DMS53 treated with DMSO at 0.1 percent for 48 hours (cell line): ENCODE measurements at regions not wholly inside any gene's neighbourhood (a gene's known extent, or its start where the extent isn't known, plus 50 kb on each side); places are given as distances from the start of the nearest gene placed in this dataset.

Experiments used
- DNase-seq: peaks from one replicate; lab custom pipeline; 2025; ENCODE audit not compliant: unreplicated experiment; lab: John Stamatoyannopoulos, UW

DNA sequence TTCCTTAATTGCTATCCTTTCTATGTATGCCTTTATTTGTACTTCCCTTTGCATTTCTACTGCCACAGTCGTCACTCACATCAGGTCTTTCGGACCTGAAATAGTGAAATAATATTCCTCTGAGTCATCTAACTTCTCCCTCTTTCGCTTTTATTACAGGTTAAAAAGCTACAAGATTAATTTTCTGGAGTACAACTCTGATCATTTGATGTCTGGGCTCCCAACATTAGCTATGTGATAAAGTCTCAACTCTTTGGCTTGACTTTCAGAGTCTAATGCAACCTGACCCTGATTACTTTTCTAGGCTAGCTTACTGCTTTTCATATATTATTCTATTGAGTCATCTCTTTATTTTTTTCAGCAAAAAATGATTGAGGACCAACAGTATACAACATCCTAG lies 638.8 kb upstream of the WWC1 start:
- DNase-seq: no peak

DNA sequence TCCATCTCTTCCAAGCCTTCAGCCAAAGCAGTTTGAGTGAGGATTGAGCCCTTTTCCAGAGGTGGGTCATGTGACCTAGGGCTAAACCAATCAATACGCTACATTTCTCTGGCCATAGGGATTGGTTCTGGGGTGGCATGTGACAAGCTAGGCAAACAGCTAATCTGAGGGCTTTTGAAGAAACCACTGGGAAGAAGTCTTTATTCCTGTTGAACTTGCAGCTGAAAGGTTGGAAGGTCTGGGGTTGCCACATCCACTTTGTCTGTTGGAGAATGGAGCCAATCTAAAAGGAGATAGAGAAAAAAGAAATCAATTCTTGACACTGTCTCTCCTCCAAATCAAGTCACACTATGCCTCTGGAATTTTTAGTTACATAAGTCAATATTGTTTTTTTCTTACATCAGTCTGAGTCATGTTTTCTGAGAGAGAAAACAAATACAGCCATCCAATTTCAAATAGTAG lies 637.8 kb upstream of the WWC1 start:
- no peak for DNase-seq

DNA sequence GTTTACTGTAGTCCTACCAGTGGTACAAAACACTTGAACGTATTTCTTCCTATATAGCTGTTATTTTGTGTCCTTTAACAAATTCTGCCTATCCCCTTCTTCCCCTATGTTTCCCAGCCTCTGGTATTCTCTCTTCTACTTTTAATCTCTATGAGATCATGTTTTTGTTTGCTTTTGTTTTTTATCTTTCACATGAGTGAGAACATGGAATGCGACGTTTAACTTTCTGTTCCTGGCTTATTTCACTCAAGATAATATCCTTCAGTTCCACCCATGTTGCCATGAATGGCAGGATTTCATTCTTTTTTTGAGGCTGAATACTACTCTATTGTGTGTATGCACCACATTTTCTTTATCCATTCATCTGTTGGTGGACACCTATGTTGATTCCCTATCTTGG lies 634.4 kb upstream of the WWC1 start:
- DNase-seq: no peak

DNA sequence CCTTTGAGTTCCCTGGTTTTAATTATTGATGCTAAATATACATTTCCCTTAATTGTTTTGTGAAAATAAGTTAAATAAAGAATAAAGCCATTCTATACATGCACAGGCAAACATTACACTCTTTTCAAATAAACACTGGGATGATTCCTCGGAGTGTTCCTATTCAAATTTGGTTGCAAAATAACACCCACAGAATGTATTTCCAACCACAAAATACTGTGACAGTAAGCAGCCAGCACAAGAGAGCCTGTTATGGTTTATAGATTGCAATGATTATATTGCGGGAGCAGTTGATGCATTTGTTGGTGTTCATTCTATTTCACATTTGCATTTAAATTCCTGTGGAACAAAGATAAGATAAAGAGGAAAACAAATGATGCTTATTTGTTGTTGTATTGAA lies 632.6 kb upstream of the WWC1 start:
- no peak for DNase-seq

DNA sequence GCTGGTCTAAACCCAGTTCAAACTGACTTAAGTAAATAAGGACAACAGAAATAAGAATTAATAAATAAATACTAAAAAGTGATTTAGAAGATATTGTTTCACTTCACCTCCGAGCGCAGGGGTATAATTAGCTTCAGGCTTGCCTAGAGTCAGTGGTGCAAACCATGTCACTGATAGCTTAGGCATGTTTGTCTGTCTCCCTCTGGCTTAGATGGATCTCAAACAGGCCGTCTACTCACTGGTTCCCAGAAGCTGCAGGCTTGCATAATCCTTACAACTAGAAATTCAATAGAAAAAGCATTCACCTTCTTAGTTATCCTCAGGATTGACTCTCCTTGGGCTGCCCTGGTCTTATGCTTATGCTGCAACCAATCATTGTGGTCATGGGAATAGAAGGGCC lies 629.8 kb upstream of the WWC1 start:
- DNase-seq: no peak

DNA sequence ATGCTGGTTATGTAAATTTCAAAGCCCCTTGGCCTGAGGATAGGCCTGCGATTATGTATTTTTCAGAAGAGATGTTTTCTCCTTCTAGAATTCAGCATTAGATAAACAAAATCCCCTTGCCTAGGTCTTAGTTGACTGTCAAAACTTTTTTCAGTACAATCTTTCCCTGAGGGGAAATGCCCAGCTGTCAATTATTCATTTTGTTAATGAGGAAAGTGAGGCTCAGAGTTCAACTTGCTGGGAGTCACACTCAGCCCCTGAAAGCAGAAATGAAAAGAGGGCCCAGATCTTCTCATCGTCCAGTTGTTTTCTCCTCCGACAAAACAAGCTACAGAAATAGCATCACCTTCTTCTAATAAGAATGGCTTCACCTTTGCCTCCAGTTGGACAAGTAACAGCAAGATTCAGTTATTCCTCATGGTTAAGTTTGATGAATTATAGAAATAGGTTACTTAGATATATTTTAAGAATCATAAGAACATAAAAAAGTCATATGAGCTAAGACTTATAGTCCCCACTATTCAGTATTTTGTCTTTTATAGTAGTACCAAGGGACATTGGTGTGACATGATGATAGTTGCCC lies 627.1 kb upstream of the WWC1 start:
- DNase-seq: no peak

DNA sequence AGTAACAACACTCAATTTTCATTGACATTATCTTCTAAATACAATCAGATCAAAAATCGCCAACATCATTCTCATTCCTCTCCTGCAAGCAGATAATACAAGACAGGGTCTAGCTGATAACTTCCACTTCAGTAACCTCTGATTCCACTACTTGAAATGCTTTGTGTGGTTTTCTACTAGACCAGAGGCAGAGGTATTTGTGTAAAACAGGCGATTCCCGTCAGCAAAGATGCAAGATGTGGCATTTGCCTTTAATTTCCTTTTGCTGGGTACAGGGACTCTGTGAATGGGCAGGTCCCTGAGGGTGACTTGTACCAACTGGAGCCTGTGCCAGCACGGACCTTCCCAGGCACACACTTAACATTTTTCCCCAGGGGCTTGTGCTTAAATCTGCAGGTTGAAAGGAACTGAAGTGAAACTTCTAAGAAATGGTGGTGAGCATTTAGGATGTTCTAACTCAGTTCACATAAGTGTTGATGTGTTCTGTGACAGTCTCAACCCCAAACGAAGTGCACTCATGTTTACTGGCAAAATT lies 625.5 kb upstream of the WWC1 start:
- no peak for DNase-seq

DNA sequence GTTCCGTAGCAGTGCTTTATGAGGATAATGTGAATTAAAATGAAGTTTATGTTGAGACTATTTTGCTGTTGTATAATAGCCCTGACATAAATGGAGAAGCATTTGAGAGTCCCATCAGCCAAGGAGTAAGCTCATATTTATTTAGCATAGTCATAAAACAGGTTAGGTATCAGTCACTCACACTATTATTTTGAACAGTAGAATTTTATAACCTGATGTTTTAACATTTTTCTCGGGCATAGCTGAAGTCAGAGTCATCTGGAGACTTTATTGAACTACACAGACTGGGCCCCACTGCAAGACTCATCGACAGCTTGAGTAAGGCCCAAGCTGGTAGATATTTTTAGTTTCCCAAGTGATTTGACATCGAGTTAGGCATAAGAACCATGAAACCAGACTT lies 620.3 kb upstream of the WWC1 start:
- no peak for DNase-seq

DNA sequence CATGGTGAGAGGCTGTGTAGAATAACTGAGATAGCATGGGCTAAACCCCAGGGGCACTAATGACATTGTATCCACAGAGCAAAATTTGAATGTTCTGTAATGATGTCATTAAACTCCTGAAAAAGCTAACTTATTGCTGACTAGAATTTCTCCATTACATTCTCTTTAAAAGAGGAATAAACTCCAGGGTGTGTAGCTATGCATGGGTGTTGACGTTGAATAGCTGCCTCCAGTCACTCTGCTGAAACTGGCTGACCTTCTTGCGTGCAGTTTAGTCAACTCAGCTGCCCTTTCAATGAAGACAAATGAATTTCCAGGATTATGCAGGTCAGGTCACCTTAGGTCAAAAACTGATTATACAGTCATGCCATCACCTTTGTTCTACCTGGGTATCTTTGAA lies 617.5 kb upstream of the WWC1 start:
- no peak for DNase-seq

DNA sequence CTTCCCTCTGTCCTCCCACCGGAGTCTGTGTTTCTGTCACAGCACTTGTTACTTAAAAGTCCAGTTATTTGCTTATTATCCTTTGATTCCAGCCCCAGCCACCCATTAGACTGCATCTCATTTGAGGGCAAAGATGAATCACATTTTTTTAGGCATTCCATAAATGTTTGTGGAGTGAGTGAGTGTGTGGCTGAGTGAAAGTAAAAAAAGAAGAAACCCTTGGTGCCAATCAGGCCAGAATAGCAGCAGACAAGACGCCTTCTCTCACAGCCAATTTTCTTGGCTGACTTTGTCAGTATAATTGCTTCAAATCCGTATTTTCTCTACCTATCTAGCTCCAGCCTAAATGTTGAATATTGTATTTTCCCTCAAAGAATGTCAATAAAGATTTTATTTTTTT lies 613.0 kb upstream of the WWC1 start:
- no peak for DNase-seq

DNA sequence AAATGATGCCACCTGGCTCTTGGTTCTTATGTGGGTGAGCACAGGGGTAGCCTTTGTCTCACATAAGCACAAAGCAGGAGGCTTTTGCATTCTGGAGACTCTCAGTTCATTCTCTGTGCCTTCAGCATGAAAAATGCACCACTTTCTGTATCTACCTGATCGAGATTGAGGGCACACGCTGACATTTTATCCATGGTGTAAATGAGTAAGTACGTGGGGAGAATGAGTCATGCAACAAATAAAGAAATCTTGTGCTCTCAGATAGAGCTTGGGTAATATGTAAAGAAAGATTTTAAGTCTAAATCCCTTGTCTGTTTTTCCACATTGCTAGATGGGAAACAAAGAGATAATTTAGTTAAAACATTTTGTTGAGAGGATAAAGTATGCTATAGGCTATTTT lies 607.2 kb upstream of the WWC1 start:
- DNase-seq: no peak

DNA sequence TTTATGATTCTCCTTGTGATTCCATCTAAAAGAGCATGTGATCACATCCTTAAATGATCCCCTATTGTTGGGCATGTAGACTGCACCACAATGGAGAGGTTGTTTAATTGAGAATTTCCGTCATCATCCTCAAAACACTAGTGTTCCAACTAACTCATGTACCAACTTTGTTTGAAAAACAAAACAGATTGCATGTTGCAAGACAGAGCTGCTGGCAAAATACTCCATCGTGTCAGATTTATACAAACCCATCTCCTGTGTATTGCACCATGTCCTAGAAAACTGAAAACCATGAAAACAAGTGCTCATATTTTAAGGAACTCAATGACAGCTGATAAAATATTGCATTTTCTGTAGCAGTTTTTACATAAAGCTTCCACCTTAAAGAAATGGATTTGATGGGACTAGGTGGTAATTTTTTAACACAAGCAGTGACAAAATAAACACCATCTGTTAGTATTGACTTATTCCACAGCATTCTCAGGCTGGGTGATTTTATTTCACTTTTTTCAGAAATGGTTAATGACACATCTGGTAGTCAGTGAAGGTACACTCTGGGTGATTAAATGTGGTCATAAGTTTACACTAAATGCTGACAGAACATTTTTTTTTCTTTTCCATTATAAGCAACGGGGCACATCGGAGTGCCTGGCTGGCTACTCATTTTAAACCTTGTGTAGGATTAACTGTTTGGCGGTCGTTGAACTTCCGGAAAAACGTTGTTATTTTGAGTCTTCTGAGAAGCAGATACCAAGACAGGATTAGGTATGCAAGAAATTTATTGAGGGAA lies 602.9 kb upstream of the WWC1 start:
- no peak for DNase-seq

DNA sequence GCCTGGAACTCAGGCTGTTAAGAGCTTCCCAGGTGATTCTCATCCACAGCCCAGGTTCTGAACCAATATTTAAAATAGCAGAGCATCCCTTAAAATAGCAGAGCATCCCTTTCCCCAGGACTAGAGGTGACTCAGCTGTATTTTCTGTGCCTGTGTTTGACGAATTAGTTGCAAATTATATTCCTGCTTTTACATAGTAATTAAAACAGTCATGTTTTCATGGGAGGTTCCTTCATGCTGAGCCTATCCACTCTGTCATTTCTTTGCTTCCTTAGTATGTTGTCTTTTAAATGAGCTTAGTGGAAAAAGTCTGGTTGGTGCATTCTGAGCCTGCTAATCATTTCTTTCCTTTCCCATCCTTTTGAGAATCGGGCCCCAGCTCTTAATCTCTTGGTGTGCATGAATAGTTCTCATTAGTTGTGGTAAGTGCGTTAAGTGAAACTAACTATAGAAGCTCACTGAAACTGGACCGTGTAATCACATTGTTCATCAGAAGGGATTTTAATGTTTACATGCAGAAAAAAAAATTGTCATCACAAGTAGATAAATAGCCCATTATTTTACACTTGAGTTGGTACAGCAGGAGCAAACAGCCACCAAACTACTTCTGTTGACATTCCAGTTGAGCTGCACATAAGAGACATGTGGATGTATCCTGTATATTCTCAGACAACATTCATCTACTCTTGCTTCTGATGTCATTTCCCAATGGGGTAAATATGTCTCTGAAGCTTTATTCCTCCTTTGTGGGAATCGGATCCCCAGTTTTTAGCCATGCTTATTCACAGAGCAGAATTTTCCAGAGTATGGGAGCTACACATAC lies 596.9 kb upstream of the WWC1 start:
- DNase-seq: no peak

DNA sequence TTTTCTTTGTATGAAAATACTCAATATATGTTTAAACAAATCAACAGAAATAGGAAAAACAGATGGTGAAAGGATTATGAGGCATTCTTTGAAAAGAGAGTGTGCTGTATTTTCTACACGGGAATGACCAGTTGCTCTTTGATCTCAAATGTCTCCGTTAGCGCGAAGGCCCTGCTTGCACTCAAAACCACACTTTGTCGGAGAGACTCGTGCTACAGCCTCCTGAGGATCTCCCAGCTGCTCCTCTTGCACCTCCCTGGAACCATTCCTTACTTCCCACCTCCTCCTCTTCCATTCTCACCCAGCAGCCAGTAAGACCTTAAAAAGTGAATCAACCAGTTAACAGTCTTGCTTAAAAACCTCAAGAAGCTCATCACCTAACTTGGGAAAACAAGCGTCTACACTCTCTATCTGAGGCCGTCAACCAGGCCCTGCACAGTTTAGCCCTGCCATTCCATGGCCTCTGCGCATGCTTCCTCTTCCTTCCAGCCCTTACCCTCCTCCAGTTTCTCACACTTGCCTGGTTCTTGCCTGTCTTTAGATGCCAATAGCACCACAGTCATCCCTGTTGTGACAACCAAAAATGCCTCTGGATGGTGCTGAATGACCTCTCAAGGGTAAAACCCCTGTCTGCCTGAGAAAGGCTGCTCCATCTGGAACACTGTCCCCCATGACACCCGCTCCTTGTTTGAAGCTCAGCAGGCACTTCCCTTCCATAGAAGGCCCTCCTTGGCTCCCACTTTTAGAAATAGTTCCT lies 594.7 kb upstream of the WWC1 start:
- DNase-seq: no peak

DNA sequence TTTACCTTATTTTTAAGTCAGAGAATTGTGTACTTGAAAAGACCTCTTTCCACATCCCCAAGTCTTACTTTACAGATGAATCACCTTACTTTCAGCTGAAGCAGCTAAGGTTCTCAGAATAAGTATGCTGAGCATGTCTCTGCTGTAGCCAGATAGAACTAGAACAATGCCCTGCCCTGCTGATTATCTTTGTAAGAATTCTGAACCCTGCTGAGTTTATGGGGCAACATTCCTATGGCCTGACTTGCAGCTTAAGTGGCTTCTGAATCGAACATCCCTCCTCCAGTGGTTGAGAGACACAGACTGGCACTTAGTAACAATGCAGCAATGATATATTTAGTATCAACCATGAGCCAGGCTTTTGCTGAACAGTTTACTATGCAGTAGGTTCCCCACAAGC lies 592.0 kb upstream of the WWC1 start:
- DNase-seq: no peak

DNA sequence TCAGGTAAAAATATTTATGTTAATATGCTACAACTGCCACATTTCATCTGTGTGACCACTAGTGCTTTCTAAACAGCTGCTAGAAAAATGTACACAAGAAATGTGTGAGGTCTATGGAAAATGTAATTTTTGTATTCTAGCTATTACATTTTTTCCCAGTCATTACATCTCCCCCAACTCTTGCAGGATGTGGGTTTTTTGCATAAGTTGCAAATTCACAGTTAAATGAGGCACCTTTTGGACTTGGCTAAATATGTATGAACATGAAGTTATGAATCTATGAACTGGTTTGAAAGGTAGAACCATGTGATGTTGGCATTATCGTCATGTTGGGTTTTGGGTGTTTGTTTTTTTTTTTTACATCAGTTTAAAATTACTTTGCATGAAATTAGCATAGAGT lies 590.4 kb upstream of the WWC1 start:
- DNase-seq: no peak

DNA sequence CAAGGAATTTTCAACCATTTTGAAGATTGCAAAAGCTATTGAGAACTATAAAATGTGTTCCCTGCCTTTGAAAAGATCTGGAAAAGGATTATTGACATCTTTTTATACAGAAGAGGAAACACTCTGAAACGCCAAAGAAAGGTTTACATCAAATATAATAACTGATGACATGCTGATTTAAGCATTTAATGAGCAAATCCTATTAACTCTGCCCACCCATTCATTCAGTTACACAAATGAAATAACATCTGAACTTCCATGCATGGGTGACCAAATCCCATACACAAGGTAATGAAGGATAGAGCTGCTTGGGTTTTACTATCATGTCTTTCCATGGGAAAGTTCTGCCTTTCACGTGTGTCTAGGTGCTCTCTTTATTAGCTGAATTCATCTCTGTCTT lies 589.4 kb upstream of the WWC1 start:
- DNase-seq: no peak

DNA sequence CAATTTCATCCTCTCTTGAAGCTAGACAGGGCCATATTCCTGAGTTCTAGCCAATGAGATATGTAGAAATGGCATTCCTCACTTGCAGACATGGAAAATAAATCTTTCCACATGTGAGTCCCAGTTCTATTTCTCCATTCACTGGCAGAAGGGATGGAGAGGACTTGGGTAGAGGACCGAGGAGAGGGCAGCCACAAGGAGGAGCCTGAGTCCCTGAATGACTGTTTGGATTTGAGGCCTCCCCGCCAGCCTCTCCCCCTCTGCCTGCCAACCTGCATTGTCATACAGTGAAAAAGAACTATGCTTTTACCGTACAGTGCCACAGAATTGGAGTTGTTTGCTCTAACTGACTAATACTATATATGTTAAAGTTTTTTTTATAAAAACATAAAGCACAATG lies 583.0 kb upstream of the WWC1 start:
- DNase-seq: no peak

DNA sequence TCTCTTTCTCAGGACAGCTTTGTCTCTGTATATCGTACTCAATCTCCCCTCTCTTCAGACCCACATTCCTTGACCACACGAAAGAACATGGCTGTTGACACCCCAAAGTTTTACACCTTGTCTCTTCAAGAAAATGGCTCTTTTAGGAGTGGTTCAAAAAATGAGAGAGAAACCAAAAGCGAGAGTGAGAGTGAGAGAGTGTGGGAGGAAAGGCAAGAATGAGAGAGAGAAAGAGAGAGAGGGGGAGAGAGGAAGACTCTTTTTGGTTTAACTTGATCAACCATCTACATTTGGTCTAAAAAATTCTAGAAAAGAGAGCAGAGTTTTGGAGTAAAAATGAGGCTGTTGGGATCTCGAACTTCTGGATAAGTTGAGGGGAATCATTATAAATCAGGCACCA lies 581.8 kb upstream of the WWC1 start:
- DNase-seq: no peak

DNA sequence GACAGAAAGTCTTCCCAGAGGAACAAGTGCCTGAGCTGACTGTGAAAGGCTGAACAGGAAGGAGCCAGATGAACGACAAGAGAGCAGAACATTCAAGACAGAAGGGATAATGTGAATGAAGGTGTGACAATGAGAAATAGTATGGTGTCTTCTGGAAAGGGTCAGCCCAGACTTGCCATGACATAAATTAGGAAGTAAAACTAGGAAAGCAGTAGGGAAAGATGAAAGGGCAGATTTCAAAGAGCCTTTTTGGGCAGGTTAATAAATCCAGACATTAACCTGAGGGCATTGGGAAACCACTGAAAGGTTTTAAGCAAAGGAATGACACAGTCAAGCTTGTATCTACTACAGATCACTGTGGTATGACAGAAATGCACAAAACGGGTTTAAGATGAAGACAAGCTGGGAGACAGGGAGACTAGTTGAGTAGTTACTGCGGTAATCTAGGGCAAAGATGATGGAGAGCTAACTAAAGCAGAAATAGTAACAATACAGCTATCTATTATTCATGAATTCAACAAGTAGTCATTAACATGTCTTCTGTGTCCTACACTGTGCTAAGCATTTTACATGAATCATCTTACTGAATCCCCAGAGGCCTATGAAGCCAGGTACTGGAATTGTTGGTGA lies 580.9 kb upstream of the WWC1 start:
- DNase-seq: no peak
